DOHH2 (cell line): ENCODE measurements at regions not wholly inside any gene's neighbourhood (a gene's known extent, or its start where the extent isn't known, plus 50 kb on each side); places are given as distances from the start of the nearest gene placed in this dataset.

ENCODE experiments used
- CTCF ChIP-seq: fragments of 200-600 bp; sonication (generic); IDR thresholded peaks from one replicate; pipeline ENCODE4 v1.5.1; 2014; ENCODE audit warnings: antibody characterized with exemption, mild to moderate bottlenecking, low read depth, low read length; ENCODE audit not compliant: poor library complexity, severe bottlenecking
- EZH2phosphoT487 ChIP-seq: fragments of 200-600 bp; sonication (generic); IDR thresholded peaks from 2 replicates; pipeline ENCODE4 v1.6.1; 2017; ENCODE audit warnings: borderline replicate concordance, mild to moderate bottlenecking, antibody characterized with exemption, low read length, moderate library complexity, mixed read lengths

DNA sequence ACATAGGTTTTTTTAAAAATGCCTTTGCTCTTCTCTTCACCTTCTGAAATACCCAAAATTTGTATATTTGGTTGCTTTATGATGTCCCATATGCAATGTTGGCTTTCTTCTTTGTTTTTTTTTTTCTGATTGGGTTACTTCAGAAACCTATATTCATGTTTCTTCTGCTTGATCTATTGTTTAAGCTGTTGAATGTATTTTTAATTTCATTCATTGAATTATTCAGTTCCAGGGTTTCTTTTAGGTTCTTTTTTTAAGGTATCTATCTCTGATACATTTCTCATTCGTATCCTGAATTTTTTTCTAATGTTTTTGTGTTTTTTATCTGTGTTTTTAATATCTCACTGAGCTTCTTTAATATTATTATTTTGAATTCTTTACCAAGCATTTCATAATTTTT is 221.0 kb upstream of the MTPN start:
- TF ChIP-seq CTCF (no peak), EZH2phosphoT487 (no peak)
